H1 (cell line): ENCODE measurements at regions not wholly inside any gene's neighbourhood (a gene's known extent, or its start where the extent isn't known, plus 50 kb on each side); places are given as distances from the start of the nearest gene placed in this dataset.

ENCODE experiments used
- CTCF ChIA-PET: fragments of 300-600 bp; sonication (Branson Sonifier 250); formaldehyde crosslinking; loops from one replicate; lab custom pipeline; 2021; ENCODE audit not compliant: partially characterized antibody; lab: Charles Lee
- POLR2A ChIA-PET: fragments of 300-600 bp; sonication (Branson Sonifier 250); formaldehyde crosslinking; loops from one replicate; lab custom pipeline; 2021; ENCODE audit warnings: inconsistent platforms; ENCODE audit not compliant: partially characterized antibody; lab: Charles Lee
- DNase-seq, 2 experiments: peaks; one replicate each; pipeline versions ENCODE4 v3.0.0 to v3.0.0-alpha.2; 2010 to 2022; ENCODE audit warnings: low spot score in 2 of 2, low read depth in 1 of 2, mixed read lengths in 1 of 2
- FAIRE-seq: peaks from 2 replicates; lab custom pipeline; 2011; peaks lifted over from hg19 to GRCh38; lab: Jason Lieb, UNC
- H2AFZ ChIP-seq: 2 replicates; pipeline ENCODE4 v1.8.1; 2012; ENCODE audit warnings: low read length, inconsistent platforms
- H2AK5ac ChIP-seq: 2 replicates; pipeline ENCODE4 v1.6.1; 2013; ENCODE audit warnings: low read depth, low read length
- H2BK120ac ChIP-seq: replicated peaks from 2 replicates; pipeline ENCODE3; 2013; ENCODE audit warnings: low read depth, low read length, inconsistent platforms
- H2BK12ac ChIP-seq: 2 replicates; pipeline ENCODE4 v1.6.1; 2013; ENCODE audit warnings: low read depth, low read length
- H2BK15ac ChIP-seq: 2 replicates; pipeline ENCODE4 v1.6.1; 2013; ENCODE audit warnings: low read length
- H2BK20ac ChIP-seq: 2 replicates; pipeline ENCODE4 v1.6.1; 2013; ENCODE audit warnings: low read length
- H2BK5ac ChIP-seq: 2 replicates; pipeline ENCODE4 v1.6.1; 2013; ENCODE audit warnings: low read depth, low read length
- H3K14ac ChIP-seq: 2 replicates; pipeline ENCODE4 v1.6.1; 2013; ENCODE audit warnings: inconsistent platforms; ENCODE audit not compliant: insufficient read length
- H3K18ac ChIP-seq: 2 replicates; pipeline ENCODE4 v1.6.1; 2013; ENCODE audit warnings: low read length; ENCODE audit errors: extremely low read depth
- H3K23ac ChIP-seq: 2 replicates; pipeline ENCODE4 v1.6.1; 2013; ENCODE audit warnings: inconsistent platforms; ENCODE audit not compliant: insufficient read length
- H3K23me2 ChIP-seq: 2 replicates; pipeline ENCODE4 v1.6.1; 2013; ENCODE audit warnings: low read depth, low read length
- H3K27ac ChIP-seq: 2 replicates; pipeline ENCODE4 v1.6.1; 2011; ENCODE audit warnings: low read depth, low read length, inconsistent platforms
- H3K27me3 ChIP-seq, 4 experiments: replicated peaks in 1 of 4; 1 replicate in 1 of 4; 2 replicates in 3 of 4; pipeline versions ENCODE4 v1.6.1 to v1.8.1; 2011 to 2013; ENCODE audit warnings: low read length in 3 of 4, mild to moderate bottlenecking in 3 of 4, inconsistent platforms in 2 of 4, mixed read lengths in 2 of 4, moderate library complexity in 1 of 4; ENCODE audit not compliant: control insufficient read depth in 3 of 4, insufficient read depth in 3 of 4; ENCODE audit errors: extremely low read depth in 1 of 4
- H3K36me3 ChIP-seq, 4 experiments: 2 replicates each; pipeline versions ENCODE4 v1.6.1 to v1.8.1; 2011 to 2013; ENCODE audit warnings: mild to moderate bottlenecking in 4 of 4, low read length in 3 of 4, moderate library complexity in 2 of 4, control low read depth in 1 of 4, inconsistent platforms in 1 of 4; ENCODE audit not compliant: insufficient read depth in 4 of 4, control insufficient read depth in 2 of 4
- H3K4ac ChIP-seq: replicated peaks from 2 replicates; pipeline ENCODE3; 2013; ENCODE audit warnings: low read length, low read depth, mixed read lengths, inconsistent platforms; ENCODE audit not compliant: insufficient read length
- H3K4me1 ChIP-seq, 4 experiments: replicated peaks in 1 of 4; 1 replicate in 1 of 4; 2 replicates in 3 of 4; pipeline versions ENCODE4 v1.6.1 to v1.8.1; 2011 to 2013; ENCODE audit warnings: low read length in 3 of 4, inconsistent platforms in 2 of 4, mixed read lengths in 1 of 4; ENCODE audit not compliant: insufficient read depth in 4 of 4, control insufficient read depth in 3 of 4
- H3K4me2 ChIP-seq, 2 experiments: 2 replicates each; pipeline versions ENCODE4 v1.6.1 to v1.8.1; 2011 to 2013; ENCODE audit warnings: low read depth in 2 of 2, low read length in 2 of 2, control low read depth in 1 of 2, inconsistent platforms in 1 of 2, mild to moderate bottlenecking in 1 of 2; ENCODE audit not compliant: insufficient read depth in 1 of 2
- H3K4me3 ChIP-seq, 4 experiments: fragments of 200-600, 300-600 bp in 1 of 4; sonication (generic), shearing (Covaris generic), sonication (Bioruptor Twin) in 1 of 4; 2 replicates each; pipeline versions ENCODE4 v1.5.1 to v1.8.1; 2011 to 2016; ENCODE audit warnings: low read length in 4 of 4, low read depth in 3 of 4, control low read depth in 2 of 4, inconsistent platforms in 2 of 4, mild to moderate bottlenecking in 2 of 4, mixed read lengths in 1 of 4, moderate library complexity in 1 of 4; ENCODE audit not compliant: insufficient read depth in 2 of 4; ENCODE audit errors: extremely low read depth in 1 of 4
- H3K56ac ChIP-seq: replicated peaks from 2 replicates; pipeline ENCODE3; 2013; ENCODE audit warnings: low read depth, mild to moderate bottlenecking, mixed read lengths, low read length, inconsistent platforms; ENCODE audit not compliant: insufficient read length
- H3K79me1 ChIP-seq: 2 replicates; pipeline ENCODE4 v1.6.1; 2013; ENCODE audit warnings: low read depth, low read length, control low read depth
- H3K79me2 ChIP-seq, 2 experiments: 2 replicates each; pipeline versions ENCODE4 v1.6.1 to v1.8.1; 2012 to 2013; ENCODE audit warnings: low read length in 2 of 2, mild to moderate bottlenecking in 2 of 2, inconsistent platforms in 1 of 2; ENCODE audit not compliant: insufficient read depth in 2 of 2, control insufficient read depth in 1 of 2
- H3K9ac ChIP-seq, 4 experiments: replicated peaks in 1 of 4; 1 replicate in 1 of 4; 2 replicates in 3 of 4; pipeline versions ENCODE4 v1.6.1 to v1.8.1; 2011 to 2013; ENCODE audit warnings: low read depth in 3 of 4, low read length in 3 of 4, control low read depth in 2 of 4, mild to moderate bottlenecking in 2 of 4, moderate library complexity in 2 of 4, inconsistent platforms in 1 of 4; ENCODE audit errors: extremely low read depth in 1 of 4
- H3K9me3 ChIP-seq, 2 experiments: 2 replicates each; pipeline versions ENCODE4 v1.6.1 to v1.8.1; 2012 to 2013; ENCODE audit warnings: mild to moderate bottlenecking in 2 of 2, moderate library complexity in 2 of 2, control low read depth in 1 of 2, inconsistent platforms in 1 of 2, low read depth in 1 of 2, low read length in 1 of 2, mixed read lengths in 1 of 2; ENCODE audit not compliant: insufficient read depth in 2 of 2
- H4K20me1 ChIP-seq, 2 experiments: replicated peaks in 1 of 2; 2 replicates each; pipeline versions ENCODE3 to v1.8.1; 2011 to 2013; ENCODE audit warnings: inconsistent platforms in 2 of 2, low read length in 2 of 2, mild to moderate bottlenecking in 1 of 2; ENCODE audit not compliant: insufficient read depth in 2 of 2, control insufficient read depth in 1 of 2
- H4K5ac ChIP-seq: 2 replicates; pipeline ENCODE4 v1.6.1; 2013; ENCODE audit warnings: low read length, low read depth, mixed read lengths, inconsistent platforms; ENCODE audit not compliant: insufficient read length
- H4K8ac ChIP-seq: 2 replicates; pipeline ENCODE4 v1.8.0; 2013; ENCODE audit warnings: mild to moderate bottlenecking, moderate library complexity, low read length, inconsistent platforms; ENCODE audit not compliant: insufficient read depth; ENCODE audit errors: extremely low read depth
- H4K91ac ChIP-seq: replicated peaks from 2 replicates; pipeline ENCODE3; 2013; ENCODE audit warnings: low read length, mixed read lengths, inconsistent platforms; ENCODE audit not compliant: insufficient read length
- TF ChIP-seq, protein P1 (sequence below), 3 experiments: IDR thresholded peaks; 1 replicate in 2 of 3; 2 replicates in 1 of 3; pipeline versions ENCODE4 v1.5.1 to v1.6.1; 2011; ENCODE audit warnings: low read length in 3 of 3, mild to moderate bottlenecking in 3 of 3, inconsistent platforms in 2 of 3, low read depth in 1 of 3, moderate library complexity in 1 of 3; ENCODE audit not compliant: insufficient read depth in 1 of 3; ENCODE audit errors: control extremely low read depth in 1 of 3

DNA sequence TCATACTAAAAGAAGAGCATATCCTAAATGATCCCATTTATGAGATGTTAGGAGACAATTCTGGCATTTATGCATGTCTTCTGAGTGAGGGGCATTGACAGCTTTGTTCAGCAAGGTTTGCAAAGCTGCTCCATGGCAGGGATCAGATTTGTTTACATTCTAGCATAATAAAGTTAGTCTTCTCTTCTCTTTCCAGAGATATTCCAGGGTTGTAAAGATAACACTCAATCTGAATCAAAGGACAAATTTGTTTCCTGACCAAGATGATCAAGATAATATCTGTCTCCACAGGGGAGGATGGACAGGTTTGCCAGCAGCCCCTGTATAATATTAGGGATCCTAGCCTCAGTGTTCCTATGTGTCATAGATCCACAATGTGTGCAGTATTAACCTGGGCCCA lies 77.5 kb upstream of the ZC3H12C start:
- H3K27ac ChIP-seq: no peak overlapping the region
- TF ChIP-seq, protein P1, sequence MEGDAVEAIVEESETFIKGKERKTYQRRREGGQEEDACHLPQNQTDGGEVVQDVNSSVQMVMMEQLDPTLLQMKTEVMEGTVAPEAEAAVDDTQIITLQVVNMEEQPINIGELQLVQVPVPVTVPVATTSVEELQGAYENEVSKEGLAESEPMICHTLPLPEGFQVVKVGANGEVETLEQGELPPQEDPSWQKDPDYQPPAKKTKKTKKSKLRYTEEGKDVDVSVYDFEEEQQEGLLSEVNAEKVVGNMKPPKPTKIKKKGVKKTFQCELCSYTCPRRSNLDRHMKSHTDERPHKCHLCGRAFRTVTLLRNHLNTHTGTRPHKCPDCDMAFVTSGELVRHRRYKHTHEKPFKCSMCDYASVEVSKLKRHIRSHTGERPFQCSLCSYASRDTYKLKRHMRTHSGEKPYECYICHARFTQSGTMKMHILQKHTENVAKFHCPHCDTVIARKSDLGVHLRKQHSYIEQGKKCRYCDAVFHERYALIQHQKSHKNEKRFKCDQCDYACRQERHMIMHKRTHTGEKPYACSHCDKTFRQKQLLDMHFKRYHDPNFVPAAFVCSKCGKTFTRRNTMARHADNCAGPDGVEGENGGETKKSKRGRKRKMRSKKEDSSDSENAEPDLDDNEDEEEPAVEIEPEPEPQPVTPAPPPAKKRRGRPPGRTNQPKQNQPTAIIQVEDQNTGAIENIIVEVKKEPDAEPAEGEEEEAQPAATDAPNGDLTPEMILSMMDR (IDR thresholded peaks at IDR 0.05; ENCODE audit: control extremely low read depth in 1 of 3, insufficient read depth in 1 of 3, low read depth in 1 of 3, low read length in 3 of 3): no peak
- no peaks in the 10 kb centered on the region for H3K23me2 ChIP-seq
- DNase-seq (no peak), FAIRE-seq (no peak)
- no peak overlapping the region for H3K4ac ChIP-seq
- H2AFZ ChIP-seq: no peak overlapping the region
- no peak overlapping the region for H3K4me3 ChIP-seq
- H3K36me3 ChIP-seq: no peaks in the 10 kb centered on the region
- no peak overlapping the region for H2BK12ac ChIP-seq
- H3K4me1 ChIP-seq: no peaks in the 10 kb centered on the region
- H3K9me3 ChIP-seq: no peaks in the 10 kb centered on the region
- H3K9ac ChIP-seq: no peak overlapping the region
- H2AK5ac ChIP-seq: no peak overlapping the region
- no peak overlapping the region for H2BK120ac ChIP-seq
- no peaks in the 10 kb centered on the region for H3K27me3 ChIP-seq
- H3K23ac ChIP-seq: no peak overlapping the region
- H3K79me2 ChIP-seq: no peaks in the 10 kb centered on the region
- H2BK5ac ChIP-seq: no peak overlapping the region
- no peak overlapping the region for H3K18ac ChIP-seq
- H4K91ac ChIP-seq: no peak overlapping the region
- no peaks in the 10 kb centered on the region for H3K79me1 ChIP-seq
- H4K8ac ChIP-seq: no peak overlapping the region
- ChIA-PET CTCF (no interaction called here), POLR2A (no interaction called here)
- H3K14ac ChIP-seq: no peak overlapping the region
- no peak overlapping the region for H4K5ac ChIP-seq
- no peak overlapping the region for H2BK15ac ChIP-seq
- H2BK20ac ChIP-seq: no peak overlapping the region
- H3K56ac ChIP-seq: no peak overlapping the region
- H4K20me1 ChIP-seq: no peaks in the 10 kb centered on the region
- H3K4me2 ChIP-seq: no peak overlapping the region
